ENCODE measurements at regions not wholly inside any gene's neighbourhood (a gene's known extent, or its start where the extent isn't known, plus 50 kb on each side); places are given as distances from the start of the nearest gene placed in this dataset.

DNA sequence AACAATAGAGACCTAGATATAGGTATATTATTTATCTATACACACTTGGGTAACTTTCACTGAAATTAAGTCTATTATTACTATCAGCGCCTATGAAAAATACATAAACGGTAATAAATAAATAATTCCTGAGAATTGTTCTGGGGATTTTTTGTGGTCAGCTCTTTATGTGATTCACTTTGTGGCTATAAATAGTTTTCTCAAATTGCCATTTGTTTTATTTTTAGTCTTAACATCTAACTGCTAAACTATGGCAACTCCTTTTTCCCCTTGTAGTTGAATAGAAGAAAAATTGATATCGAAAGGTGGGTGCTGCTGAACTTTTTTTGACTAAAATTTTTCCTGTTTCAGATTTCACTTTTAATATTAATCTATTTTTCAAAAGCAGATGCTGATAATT is 189.0 kb downstream of the VGLL3 start:
- ChIA-PET CTCF (ENCODE audit: unreplicated experiment) (no interaction called here), POLR2A (interaction anchor here (0.9 to 1.1 kb wide), 2 partner anchors 11 to 13 kb away, joined by 3 to 4 read pairs; no protein-coding TSS in a partner anchor)
- no peak overlapping the region for H3K4me3 ChIP-seq (ENCODE audit: low read depth, low read length, poor library complexity, severe bottlenecking)
- H3K36me3 ChIP-seq (ENCODE audit: insufficient read depth, low read length): no peaks in the 10 kb centered on the region
- TF ChIP-seq, protein P1, sequence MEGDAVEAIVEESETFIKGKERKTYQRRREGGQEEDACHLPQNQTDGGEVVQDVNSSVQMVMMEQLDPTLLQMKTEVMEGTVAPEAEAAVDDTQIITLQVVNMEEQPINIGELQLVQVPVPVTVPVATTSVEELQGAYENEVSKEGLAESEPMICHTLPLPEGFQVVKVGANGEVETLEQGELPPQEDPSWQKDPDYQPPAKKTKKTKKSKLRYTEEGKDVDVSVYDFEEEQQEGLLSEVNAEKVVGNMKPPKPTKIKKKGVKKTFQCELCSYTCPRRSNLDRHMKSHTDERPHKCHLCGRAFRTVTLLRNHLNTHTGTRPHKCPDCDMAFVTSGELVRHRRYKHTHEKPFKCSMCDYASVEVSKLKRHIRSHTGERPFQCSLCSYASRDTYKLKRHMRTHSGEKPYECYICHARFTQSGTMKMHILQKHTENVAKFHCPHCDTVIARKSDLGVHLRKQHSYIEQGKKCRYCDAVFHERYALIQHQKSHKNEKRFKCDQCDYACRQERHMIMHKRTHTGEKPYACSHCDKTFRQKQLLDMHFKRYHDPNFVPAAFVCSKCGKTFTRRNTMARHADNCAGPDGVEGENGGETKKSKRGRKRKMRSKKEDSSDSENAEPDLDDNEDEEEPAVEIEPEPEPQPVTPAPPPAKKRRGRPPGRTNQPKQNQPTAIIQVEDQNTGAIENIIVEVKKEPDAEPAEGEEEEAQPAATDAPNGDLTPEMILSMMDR (conservative IDR thresholded peaks at IDR 0.05; ENCODE audit: low read length): no peak
- TF ChIP-seq EZH2phosphoT487 (IDR thresholded peaks at IDR 0.05; ENCODE audit: borderline replicate concordance, low read depth, low read length): no peak
- no peak for DNase-seq (ENCODE audit: low spot score)
- H2AFZ ChIP-seq (ENCODE audit: low read length): no peak overlapping the region
- no peak overlapping the region for H3K4me2 ChIP-seq (ENCODE audit: low read length)
- no peak overlapping the region for H3K27ac ChIP-seq (ENCODE audit: low read depth, low read length, poor library complexity, severe bottlenecking)
- H3K79me2 ChIP-seq (ENCODE audit: insufficient read depth, low read depth, low read length): no peaks in the 10 kb centered on the region
- no peaks in the 10 kb centered on the region for H3K9me2 ChIP-seq (ENCODE audit: insufficient read depth, low read length)
- no peaks in the 10 kb centered on the region for H4K20me1 ChIP-seq (ENCODE audit: insufficient read depth, low read length)
- intact Hi-C loops (cut with micrococcal nuclease; ENCODE audit: unreplicated experiment): no loop called here
- H3K4me1 ChIP-seq (ENCODE audit: insufficient read depth, low read length, poor library complexity, severe bottlenecking): no peaks in the 10 kb centered on the region
- no TSS peak for BruUV-seq (replicated peaks)
- H3K9me3 ChIP-seq (ENCODE audit: low read length): no peaks in the 10 kb centered on the region

DNA sequence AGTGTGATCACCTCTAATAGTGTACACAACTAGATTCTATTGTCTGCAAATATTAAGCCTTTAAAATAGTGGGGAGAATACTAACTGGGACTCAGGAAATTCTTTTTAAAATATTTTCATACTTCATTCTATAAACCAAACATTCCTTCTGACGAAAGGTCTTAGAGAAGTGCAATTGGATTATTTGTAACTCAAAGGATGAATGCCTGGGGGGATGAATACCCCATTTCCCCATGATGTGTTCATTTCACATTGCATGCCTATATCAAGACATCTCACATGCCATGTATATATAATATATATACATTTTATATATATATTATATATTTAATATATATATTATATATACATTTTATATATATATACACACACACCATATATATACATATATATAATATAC is 189.9 kb downstream of the VGLL3 start:
- Histone ChIP-seq H4K20me1 (ENCODE audit: insufficient read depth, low read length) (no peaks in the 10 kb centered on the region), H3K9me3 (ENCODE audit: low read length) (no peaks in the 10 kb centered on the region), H3K27ac (ENCODE audit: low read depth, low read length, poor library complexity, severe bottlenecking) (no peak overlapping the region), H3K4me3 (ENCODE audit: low read depth, low read length, poor library complexity, severe bottlenecking) (no peak overlapping the region), H3K4me2 (ENCODE audit: low read length) (no peak overlapping the region), H3K4me1 (ENCODE audit: insufficient read depth, low read length, poor library complexity, severe bottlenecking) (no peaks in the 10 kb centered on the region), H3K79me2 (ENCODE audit: insufficient read depth, low read depth, low read length) (no peaks in the 10 kb centered on the region), H3K36me3 (ENCODE audit: insufficient read depth, low read length) (no peaks in the 10 kb centered on the region), H3K9me2 (ENCODE audit: insufficient read depth, low read length) (no peaks in the 10 kb centered on the region), H2AFZ (ENCODE audit: low read length) (no peak overlapping the region)
- CTCF ChIA-PET (ENCODE audit: unreplicated experiment): no interaction called here
- no TSS peak for BruUV-seq (replicated peaks)
- TF ChIP-seq, protein P1 (conservative IDR thresholded peaks at IDR 0.05; ENCODE audit: low read length): no peak
- no peak for TF ChIP-seq EZH2phosphoT487 (IDR thresholded peaks at IDR 0.05; ENCODE audit: borderline replicate concordance, low read depth, low read length)
- intact Hi-C loops (cut with micrococcal nuclease; ENCODE audit: unreplicated experiment): no loop called here
- POLR2A ChIA-PET: no interaction called here
- DNase-seq (ENCODE audit: low spot score): no peak

DNA sequence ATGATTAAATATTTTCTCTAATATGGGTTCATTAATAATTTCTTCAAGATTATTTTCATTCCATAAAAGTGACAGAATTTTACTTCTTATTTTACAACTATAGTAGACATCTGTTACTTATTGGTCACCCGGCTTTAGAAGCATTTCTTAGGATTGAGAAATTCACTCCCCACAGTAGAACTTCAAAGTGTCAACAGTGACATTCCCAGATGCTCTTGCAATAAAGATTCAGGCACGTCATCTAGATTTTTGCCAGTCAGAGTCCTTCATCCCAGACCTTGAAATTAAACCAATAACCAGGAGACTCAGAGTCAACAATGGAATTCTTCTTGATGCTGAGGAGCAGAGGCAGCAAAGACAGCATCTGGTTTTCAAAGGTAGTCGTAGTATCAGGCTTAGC is 190.8 kb downstream of the VGLL3 start:
- CTCF ChIA-PET (ENCODE audit: unreplicated experiment): no interaction called here

More for the DNA sequence above, 190.8 kb downstream of the VGLL3 start:
- intact Hi-C loops (cut with micrococcal nuclease; ENCODE audit: unreplicated experiment): no loop called here
- POLR2A ChIA-PET: no interaction called here
- TF ChIP-seq, protein P1 (conservative IDR thresholded peaks at IDR 0.05; ENCODE audit: low read length): no peak
- TF ChIP-seq EZH2phosphoT487 (IDR thresholded peaks at IDR 0.05; ENCODE audit: borderline replicate concordance, low read depth, low read length): no peak
- Histone ChIP-seq H3K9me2 (ENCODE audit: insufficient read depth, low read length) (no peaks in the 10 kb centered on the region), H3K4me3 (ENCODE audit: low read depth, low read length, poor library complexity, severe bottlenecking) (no peak overlapping the region), H3K9me3 (ENCODE audit: low read length) (no peaks in the 10 kb centered on the region), H4K20me1 (ENCODE audit: insufficient read depth, low read length) (no peaks in the 10 kb centered on the region), H3K4me2 (ENCODE audit: low read length) (no peak overlapping the region), H3K79me2 (ENCODE audit: insufficient read depth, low read depth, low read length) (no peaks in the 10 kb centered on the region), H3K36me3 (ENCODE audit: insufficient read depth, low read length) (no peaks in the 10 kb centered on the region), H2AFZ (ENCODE audit: low read length) (no peak overlapping the region), H3K4me1 (ENCODE audit: insufficient read depth, low read length, poor library complexity, severe bottlenecking) (no peaks in the 10 kb centered on the region), H3K27ac (ENCODE audit: low read depth, low read length, poor library complexity, severe bottlenecking) (no peak overlapping the region)
- no peak for DNase-seq (ENCODE audit: low spot score)
- BruUV-seq (replicated peaks): no TSS peak

All from OCI-LY7 (cell line).